ENCODE measurements at regions not wholly inside any gene's neighbourhood (a gene's known extent, or its start where the extent isn't known, plus 50 kb on each side); places are given as distances from the start of the nearest gene placed in this dataset.

GRCh38 chr10:36157486-36157885 lies 515.4 kb upstream of the FZD8 start:
- H3K4me3 ChIP-seq (ENCODE audit: low read depth, low read length): no peak overlapping the region
- no peak for DNase-seq (ENCODE audit: low read depth)
- TF ChIP-seq CTCF (IDR thresholded peaks at IDR 0.05; ENCODE audit: low read depth, low read length, missing control alignments): no peak

GRCh38 chr10:36148207-36148606 lies 506.1 kb upstream of the FZD8 start:
- TF ChIP-seq CTCF (IDR thresholded peaks at IDR 0.05; ENCODE audit: low read depth, low read length, missing control alignments): no peak
- DNase-seq (ENCODE audit: low read depth): no peak
- H3K4me3 ChIP-seq (ENCODE audit: low read depth, low read length): no peak overlapping the region

GRCh38 chr10:36147529-36147928 lies 505.4 kb upstream of the FZD8 start:
- no peak for TF ChIP-seq CTCF (IDR thresholded peaks at IDR 0.05; ENCODE audit: low read depth, low read length, missing control alignments)
- DNase-seq (ENCODE audit: low read depth): no peak
- H3K4me3 ChIP-seq (ENCODE audit: low read depth, low read length): no peak overlapping the region

GRCh38 chr10:36141856-36142560 lies 499.9 kb upstream of the FZD8 start:
- H3K4me3 ChIP-seq (ENCODE audit: low read depth, low read length): no peak overlapping the region
- DNase-seq (ENCODE audit: low read depth): no peak
- TF ChIP-seq CTCF (IDR thresholded peaks at IDR 0.05; ENCODE audit: low read depth, low read length, missing control alignments): no peak

GRCh38 chr10:36129051-36129450 lies 487.0 kb upstream of the FZD8 start:
- TF ChIP-seq CTCF (IDR thresholded peaks at IDR 0.05; ENCODE audit: low read depth, low read length, missing control alignments): no peak
- DNase-seq (ENCODE audit: low read depth): no peak
- no peak overlapping the region for H3K4me3 ChIP-seq (ENCODE audit: low read depth, low read length)

- no peak for TF ChIP-seq CTCF (IDR thresholded peaks at IDR 0.05; ENCODE audit: low read depth, low read length, missing control alignments)
- H3K4me3 ChIP-seq (ENCODE audit: low read depth, low read length): no peak overlapping the region
- DNase-seq (ENCODE audit: low read depth): no peak
Observed at GRCh38 chr10:36126076-36126475, 484.0 kb upstream of the FZD8 start.

GRCh38 chr10:36119455-36119854 lies 477.4 kb upstream of the FZD8 start:
- no peak for TF ChIP-seq CTCF (IDR thresholded peaks at IDR 0.05; ENCODE audit: low read depth, low read length, missing control alignments)
- H3K4me3 ChIP-seq (ENCODE audit: low read depth, low read length): no peak overlapping the region
- DNase-seq (ENCODE audit: low read depth): no peak
